Osteocyte (in vitro differentiated cells): ENCODE measurements at regions not wholly inside any gene's neighbourhood (a gene's known extent, or its start where the extent isn't known, plus 50 kb on each side); places are given as distances from the start of the nearest gene placed in this dataset.

Experiments used
- DNase-seq: peaks from one replicate; pipeline ENCODE4 v3.0.0; 2021; ENCODE audit warnings: mixed read lengths; ENCODE audit not compliant: unreplicated experiment; ENCODE audit errors: extremely low spot score
- H3K27ac Mint-ChIP-seq: one replicate; pipeline ENCODE4 v1.8.0; 2021; ENCODE audit warnings: mild to moderate bottlenecking, mixed read lengths; ENCODE audit not compliant: unreplicated experiment
- H3K27me3 Mint-ChIP-seq: one replicate; pipeline ENCODE4 v1.8.0; 2021; ENCODE audit warnings: mixed read lengths; ENCODE audit not compliant: unreplicated experiment
- H3K36me3 Mint-ChIP-seq: one replicate; pipeline ENCODE4 v1.8.0; 2021; ENCODE audit warnings: mixed read lengths; ENCODE audit not compliant: unreplicated experiment
- H3K4me1 Mint-ChIP-seq: one replicate; pipeline ENCODE4 v1.8.0; 2021; ENCODE audit warnings: mixed read lengths; ENCODE audit not compliant: unreplicated experiment
- H3K4me3 Mint-ChIP-seq: one replicate; pipeline ENCODE4 v1.8.0; 2021; ENCODE audit warnings: mild to moderate bottlenecking, moderate library complexity, mixed read lengths; ENCODE audit not compliant: unreplicated experiment
- H3K9me3 Mint-ChIP-seq: one replicate; pipeline ENCODE4 v1.8.0; 2021; ENCODE audit warnings: mixed read lengths; ENCODE audit not compliant: unreplicated experiment
- CTCF ChIP-seq: fragments of 200-600 bp; sonication (generic); IDR thresholded peaks from 2 replicates; pipeline ENCODE4 v1.5.0; 2021; ENCODE audit warnings: antibody characterized with exemption, mild to moderate bottlenecking, moderate library complexity

- Mint-ChIP-seq H3K9me3 (peaks cover 8% of the 10 kb centered on the region), H3K27me3 (no peaks in the 10 kb centered on the region), H3K4me1 (no peaks in the 10 kb centered on the region), H3K27ac (no peak overlapping the region), H3K36me3 (no peaks in the 10 kb centered on the region), H3K4me3 (no peak overlapping the region)
- TF ChIP-seq CTCF: no peak
- DNase-seq: no peak
These were observed 375.3 kb downstream of the ADRA2A start for GRCh38 chr10:111452153-111452552.

GRCh38 chr10:111455776-111456426, 379.1 kb downstream of the ADRA2A start:
- Mint-ChIP-seq H3K36me3 (no peaks in the 10 kb centered on the region), H3K4me1 (no peaks in the 10 kb centered on the region), H3K9me3 (peaks cover 14% of the 10 kb centered on the region), H3K27ac (no peak overlapping the region), H3K27me3 (no peaks in the 10 kb centered on the region), H3K4me3 (no peak overlapping the region)
- DNase-seq: no peak
- no peak for TF ChIP-seq CTCF

- Mint-ChIP-seq H3K9me3 (peaks cover 16% of the 10 kb centered on the region), H3K27ac (no peak overlapping the region), H3K4me3 (no peak overlapping the region), H3K4me1 (no peaks in the 10 kb centered on the region), H3K27me3 (no peaks in the 10 kb centered on the region), H3K36me3 (no peaks in the 10 kb centered on the region)
- no peak for TF ChIP-seq CTCF
- DNase-seq: no peak
These were observed 381.4 kb downstream of the ADRA2A start for GRCh38 chr10:111458256-111458655.

GRCh38 chr10:111459967-111460366, 383.1 kb downstream of the ADRA2A start:
- TF ChIP-seq CTCF: no peak
- Mint-ChIP-seq H3K27me3 (no peaks in the 10 kb centered on the region), H3K4me3 (no peak overlapping the region), H3K36me3 (no peaks in the 10 kb centered on the region), H3K27ac (no peak overlapping the region), H3K9me3 (peaks cover 20% of the 10 kb centered on the region), H3K4me1 (no peaks in the 10 kb centered on the region)
- no peak for DNase-seq

- Mint-ChIP-seq H3K4me3 (no peak overlapping the region), H3K36me3 (no peaks in the 10 kb centered on the region), H3K27me3 (no peaks in the 10 kb centered on the region), H3K27ac (no peak overlapping the region), H3K4me1 (no peaks in the 10 kb centered on the region), H3K9me3 (no peaks in the 10 kb centered on the region)
- TF ChIP-seq CTCF: no peak
- no peak for DNase-seq
These were observed 395.6 kb downstream of the ADRA2A start for GRCh38 chr10:111472445-111472844.
